Body of pancreas (tissue), 4 donors: ENCODE measurements at regions not wholly inside any gene's neighbourhood (a gene's known extent, or its start where the extent isn't known, plus 50 kb on each side); places are given as distances from the start of the nearest gene placed in this dataset.

Source experiments
- CTCF ChIP-seq, 7 experiments: fragments of 450-650 bp in 4 of 7; fragments of 200-600 bp in 3 of 7; sonication (generic) in 3 of 7; IDR thresholded peaks; one replicate each; pipeline ENCODE4 v1.5.1; 2016 to 2019; ENCODE audit warnings: antibody characterized with exemption in 7 of 7
- POLR2A ChIP-seq, 3 donors: fragments of 450-650 bp; IDR thresholded peaks; one replicate each; pipeline ENCODE4 v1.6.1; 2016; ENCODE audit warnings: antibody characterized with exemption in 3 of 3, mild to moderate bottlenecking in 2 of 3

DNA sequence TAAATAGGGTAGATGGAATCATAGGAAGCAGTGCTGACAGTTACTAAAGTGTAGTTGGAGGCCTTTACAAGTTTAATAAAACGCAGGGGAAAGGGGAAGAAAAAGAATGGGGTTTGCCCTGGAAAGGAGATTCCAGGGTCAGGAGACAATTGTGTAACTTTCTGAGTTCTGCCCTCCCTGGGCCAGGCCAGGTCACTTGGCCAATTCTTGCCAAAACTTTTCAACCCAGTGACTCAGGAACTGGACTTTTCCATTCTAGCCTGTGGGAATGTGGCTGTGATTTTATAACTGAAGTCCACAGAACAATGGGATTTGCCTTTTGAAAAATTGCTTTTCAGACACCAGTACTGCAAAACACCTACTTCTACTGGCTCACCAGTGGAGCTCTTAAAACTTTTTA, 289.8 kb upstream of the ANKRD55 start:
- TF ChIP-seq CTCF (IDR thresholded peaks at IDR 0.05) (no peak), POLR2A (IDR thresholded peaks at IDR 0.05) (no peak)
